HG03039 (cell line): ENCODE measurements at regions not wholly inside any gene's neighbourhood (a gene's known extent, or its start where the extent isn't known, plus 50 kb on each side); places are given as distances from the start of the nearest gene placed in this dataset.

Source experiments
- ATAC-seq: cut with Tn5 transposase; IDR thresholded peaks from one replicate; pipeline ENCODE4 v1.9.1; 2021; ENCODE audit warnings: mild to moderate bottlenecking, moderate library complexity; ENCODE audit not compliant: unreplicated experiment

GRCh38 chr16:79770244-79771064 is 169.9 kb upstream of the MAF start:
- ATAC-seq: peak; percentile 98

- no peak for ATAC-seq
These were observed 169.3 kb upstream of the MAF start for GRCh38 chr16:79769928-79770243.

- no peak for ATAC-seq
These were observed 168.9 kb upstream of the MAF start for GRCh38 chr16:79769270-79769927.

GRCh38 chr16:79768276-79768970 is 167.9 kb upstream of the MAF start:
- no peak for ATAC-seq

- no peak for ATAC-seq
These were observed 167.1 kb upstream of the MAF start for GRCh38 chr16:79767421-79768275.

GRCh38 chr16:79765901-79766394 is 165.4 kb upstream of the MAF start:
- no peak for ATAC-seq

GRCh38 chr16:79765431-79765830 is 164.9 kb upstream of the MAF start:
- ATAC-seq: no peak

- no peak for ATAC-seq
These were observed 164.0 kb upstream of the MAF start for GRCh38 chr16:79764415-79765110.

- no peak for ATAC-seq
These were observed 161.7 kb upstream of the MAF start for GRCh38 chr16:79762217-79762616.

GRCh38 chr16:79758615-79759346 is 158.2 kb upstream of the MAF start:
- no peak for ATAC-seq

- no peak for ATAC-seq
These were observed 157.4 kb upstream of the MAF start for GRCh38 chr16:79757968-79758367.

GRCh38 chr16:79757163-79757562 is 156.6 kb upstream of the MAF start:
- no peak for ATAC-seq

GRCh38 chr16:79756571-79756970 is 156.0 kb upstream of the MAF start:
- no peak for ATAC-seq

- no peak for ATAC-seq
These were observed 154.0 kb upstream of the MAF start for GRCh38 chr16:79754501-79754900.

- ATAC-seq: no peak
These were observed 153.5 kb upstream of the MAF start for GRCh38 chr16:79754081-79754480.

- no peak for ATAC-seq
These were observed 152.7 kb upstream of the MAF start for GRCh38 chr16:79753286-79753685.

- ATAC-seq: no peak
These were observed 151.9 kb upstream of the MAF start for GRCh38 chr16:79752396-79752795.

GRCh38 chr16:79751471-79752184 is 151.1 kb upstream of the MAF start:
- ATAC-seq: no peak

- ATAC-seq: no peak
These were observed 149.8 kb upstream of the MAF start for GRCh38 chr16:79750311-79750710.
